Astrocyte (in vitro differentiated cells and primary cell): ENCODE measurements at regions not wholly inside any gene's neighbourhood (a gene's known extent, or its start where the extent isn't known, plus 50 kb on each side); places are given as distances from the start of the nearest gene placed in this dataset.

Experiments
- CTCF ChIP-seq: IDR thresholded peaks from 2 replicates; pipeline ENCODE4 v1.5.1; 2011; ENCODE audit warnings: low read depth, mild to moderate bottlenecking, inconsistent platforms, low read length, moderate library complexity; ENCODE audit not compliant: insufficient read depth
- EZH2 ChIP-seq: IDR thresholded peaks from 2 replicates; pipeline ENCODE4 v1.6.1; 2012; ENCODE audit warnings: mild to moderate bottlenecking, low read length, inconsistent platforms; ENCODE audit not compliant: insufficient read depth

GRCh38 chr4:124806403-124806802, 93.9 kb upstream of the ANKRD50 start:
- TF ChIP-seq EZH2, result no peak
- TF ChIP-seq CTCF, result no peak
